Common myeloid progenitor, CD34-positive (primary cell): ENCODE measurements at regions not wholly inside any gene's neighbourhood (a gene's known extent, or its start where the extent isn't known, plus 50 kb on each side); places are given as distances from the start of the nearest gene placed in this dataset.

Experiments used
- CTCF ChIA-PET: fragments of 350-600 bp; sonication (Branson Sonifier 250); formaldehyde crosslinking; loops from one replicate; lab custom pipeline; 2021; ENCODE audit warnings: antibody characterized with exemption; lab: Charles Lee
- POLR2A ChIA-PET: fragments of 350-600 bp; sonication (Branson Sonifier 250); formaldehyde crosslinking; loops from one replicate; lab custom pipeline; 2021; ENCODE audit warnings: antibody characterized with exemption; lab: Charles Lee
- DNase-seq, 3 donors: peaks; one replicate each; pipeline versions ENCODE4 v3.0.0 to v3.0.0-alpha.2; 2013
- H3K27ac ChIP-seq, 2 experiments: 1 replicate in 1 of 2; 2 replicates in 1 of 2; pipeline ENCODE4 v1.7.0; 2013; ENCODE audit warnings: inconsistent platforms in 2 of 2, low read length in 2 of 2, mild to moderate bottlenecking in 2 of 2, low read depth in 1 of 2, moderate library complexity in 1 of 2; ENCODE audit not compliant: severe bottlenecking in 2 of 2, insufficient read depth in 1 of 2, poor library complexity in 1 of 2
- H3K27me3 ChIP-seq, 5 experiments: replicated peaks in 2 of 5; 1 replicate in 3 of 5; 2 replicates in 2 of 5; pipeline versions ENCODE4 v1.6.1 to v1.7.0; 2013; ENCODE audit warnings: low read length in 4 of 5, mild to moderate bottlenecking in 2 of 5, moderate library complexity in 2 of 5, inconsistent platforms in 1 of 5; ENCODE audit not compliant: insufficient read depth in 5 of 5, control insufficient read depth in 4 of 5
- H3K36me3 ChIP-seq, 4 experiments: 1 replicate in 2 of 4; 2 replicates in 2 of 4; pipeline versions ENCODE4 v1.6.1 to v1.7.0; 2013; ENCODE audit warnings: low read length in 3 of 4, control low read depth in 1 of 4, mild to moderate bottlenecking in 1 of 4; ENCODE audit not compliant: control insufficient read depth in 4 of 4, insufficient read depth in 4 of 4
- H3K4me1 ChIP-seq, 4 experiments: 1 replicate in 3 of 4; 2 replicates in 1 of 4; pipeline versions ENCODE4 v1.6.1 to v1.7.1; 2013; ENCODE audit warnings: low read length in 3 of 4, mild to moderate bottlenecking in 3 of 4, control low read depth in 1 of 4, inconsistent platforms in 1 of 4, moderate library complexity in 1 of 4; ENCODE audit not compliant: control insufficient read depth in 4 of 4, insufficient read depth in 4 of 4; ENCODE audit errors: control extremely low read depth in 1 of 4
- H3K4me3 ChIP-seq, 7 experiments: 1 replicate in 4 of 7; 2 replicates in 3 of 7; pipeline versions ENCODE4 v1.5.1 to v1.7.0; 2013; ENCODE audit warnings: mild to moderate bottlenecking in 7 of 7, low read length in 6 of 7, moderate library complexity in 6 of 7, inconsistent platforms in 2 of 7, low read depth in 2 of 7, control low read depth in 1 of 7; ENCODE audit not compliant: insufficient read depth in 4 of 7, control insufficient read depth in 1 of 7; ENCODE audit errors: extremely low read depth in 1 of 7
- H3K9me3 ChIP-seq, 5 experiments: 1 replicate in 4 of 5; 2 replicates in 1 of 5; pipeline versions ENCODE4 v1.6.1 to v1.7.1; 2013; ENCODE audit warnings: low read length in 4 of 5, mild to moderate bottlenecking in 2 of 5, inconsistent platforms in 1 of 5, low read depth in 1 of 5, moderate library complexity in 1 of 5; ENCODE audit not compliant: control insufficient read depth in 4 of 5, insufficient read depth in 2 of 5; ENCODE audit errors: control extremely low read depth in 1 of 5
- WGBS: methylation state at CpG from one replicate; pipeline ENCODE4 v1.1.5; 2013; ENCODE audit not compliant: insufficient coverage; 5-methylcytosine and 5-hydroxymethylcytosine counted together

DNA sequence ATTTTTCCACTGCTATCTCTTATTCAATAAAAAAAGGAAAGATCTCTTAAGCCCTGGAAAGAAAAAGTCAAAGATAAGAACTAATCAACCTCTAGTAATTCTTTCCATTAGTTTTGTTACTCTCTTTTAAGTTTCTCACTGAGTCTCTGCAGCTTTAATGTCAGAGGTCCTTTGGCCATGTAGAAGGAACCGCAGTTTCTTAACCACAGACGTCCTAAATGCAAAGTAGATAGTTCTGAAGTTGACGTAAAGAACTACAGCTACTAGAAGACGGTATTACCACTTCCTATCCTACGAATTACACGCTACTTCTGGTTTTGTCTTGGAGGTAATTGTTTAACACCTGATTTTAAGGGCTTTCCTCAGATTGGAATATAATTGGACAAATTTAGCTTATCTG lies 325.9 kb downstream of the ANKRD50 start:
- DNase-seq: peak in 2 of 3 donors; percentile 4 to 15
- ChIA-PET POLR2A (no interaction called here), CTCF (no interaction called here)
- Histone ChIP-seq H3K4me3 (no peak overlapping the region), H3K4me1 (no peaks in the 10 kb centered on the region), H3K36me3 (no peaks in the 10 kb centered on the region), H3K27me3 (no peaks in the 10 kb centered on the region), H3K9me3 (no peaks in the 10 kb centered on the region), H3K27ac (no peak overlapping the region)
- no CpG with 5 or more reads among the region's 6 CpGs for WGBS

DNA sequence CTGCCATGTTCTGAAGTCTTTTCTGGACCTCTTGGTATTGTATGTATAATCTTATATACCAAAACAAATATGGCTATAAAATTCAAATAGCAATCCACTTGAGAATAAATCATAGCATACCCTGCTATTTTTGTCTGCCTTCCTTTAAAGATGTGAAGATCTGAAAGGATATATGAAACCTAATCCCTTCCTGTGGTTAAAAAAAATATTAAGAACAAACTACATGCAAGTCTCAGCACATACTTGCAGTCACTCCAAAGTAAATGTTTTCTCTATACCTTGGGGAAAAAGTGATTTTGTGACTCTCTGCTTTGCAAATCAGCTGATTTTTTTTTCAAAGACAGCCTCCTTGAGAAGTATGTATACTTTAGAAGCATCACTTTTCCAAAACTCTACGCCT lies 322.9 kb downstream of the ANKRD50 start:
- Histone ChIP-seq H3K27ac (no peak overlapping the region), H3K36me3 (no peaks in the 10 kb centered on the region), H3K4me1 (no peaks in the 10 kb centered on the region), H3K4me3 (no peak overlapping the region), H3K27me3 (no peaks in the 10 kb centered on the region), H3K9me3 (no peaks in the 10 kb centered on the region)
- ChIA-PET CTCF (no interaction called here), POLR2A (no interaction called here)
- no peak for DNase-seq
- WGBS: no CpG with 5 or more reads among the region's 1 CpG

DNA sequence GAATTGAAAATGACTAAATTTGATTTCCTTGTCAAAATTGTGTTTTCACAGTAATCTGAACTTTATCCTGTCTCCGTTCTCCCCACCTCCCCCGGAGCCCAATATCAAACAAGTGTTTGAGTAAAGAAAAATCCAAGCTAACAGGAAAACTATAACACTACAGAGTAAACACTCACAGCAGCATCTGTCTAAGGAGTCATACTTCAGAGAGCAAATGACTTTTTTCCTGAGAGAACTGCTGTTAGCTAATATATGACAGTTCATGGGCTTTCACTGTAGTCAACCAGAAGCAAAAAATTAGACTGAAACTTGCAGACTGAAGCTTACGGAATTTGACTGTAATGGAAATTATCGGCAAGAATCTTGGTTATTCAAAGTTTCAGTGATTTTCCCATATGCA lies 321.7 kb downstream of the ANKRD50 start:
- ChIA-PET CTCF (no interaction called here), POLR2A (no interaction called here)
- Histone ChIP-seq H3K27ac (no peak overlapping the region), H3K9me3 (no peaks in the 10 kb centered on the region), H3K4me1 (no peaks in the 10 kb centered on the region), H3K4me3 (no peak overlapping the region), H3K36me3 (no peaks in the 10 kb centered on the region), H3K27me3 (no peaks in the 10 kb centered on the region)
- no peak for DNase-seq
- 94% methylated on average over 4 of the region's 4 CpGs for WGBS

DNA sequence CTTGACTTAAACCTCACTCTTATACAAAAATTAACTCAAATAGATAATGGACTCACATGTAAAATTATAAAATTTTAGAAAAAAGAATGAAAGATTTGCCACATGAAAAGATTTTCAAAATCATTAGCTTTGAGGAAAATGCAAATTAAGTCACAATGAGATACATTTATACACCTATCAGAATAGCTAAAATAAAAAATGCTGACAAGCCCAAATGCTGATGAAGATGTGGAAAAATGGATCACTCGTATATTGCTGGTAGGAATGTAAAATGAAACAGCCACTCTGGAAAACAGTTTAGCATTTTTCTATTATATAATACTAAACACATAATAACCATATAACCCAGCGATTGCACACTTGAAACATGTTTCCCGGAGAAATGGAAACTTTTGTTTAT lies 316.2 kb downstream of the ANKRD50 start:
- H3K36me3 ChIP-seq: no peaks in the 10 kb centered on the region
- WGBS: no CpG with 5 or more reads among the region's 3 CpGs
- no peak overlapping the region for H3K27ac ChIP-seq
- ChIA-PET POLR2A (no interaction called here), CTCF (interaction anchor here (0.9 kb wide), 1 partner anchor 22 kb away, joined by 3 read pairs; no protein-coding TSS in a partner anchor)
- no peak for DNase-seq
- no peak overlapping the region for H3K4me3 ChIP-seq
- no peaks in the 10 kb centered on the region for H3K27me3 ChIP-seq
- no peaks in the 10 kb centered on the region for H3K4me1 ChIP-seq
- no peaks in the 10 kb centered on the region for H3K9me3 ChIP-seq

DNA sequence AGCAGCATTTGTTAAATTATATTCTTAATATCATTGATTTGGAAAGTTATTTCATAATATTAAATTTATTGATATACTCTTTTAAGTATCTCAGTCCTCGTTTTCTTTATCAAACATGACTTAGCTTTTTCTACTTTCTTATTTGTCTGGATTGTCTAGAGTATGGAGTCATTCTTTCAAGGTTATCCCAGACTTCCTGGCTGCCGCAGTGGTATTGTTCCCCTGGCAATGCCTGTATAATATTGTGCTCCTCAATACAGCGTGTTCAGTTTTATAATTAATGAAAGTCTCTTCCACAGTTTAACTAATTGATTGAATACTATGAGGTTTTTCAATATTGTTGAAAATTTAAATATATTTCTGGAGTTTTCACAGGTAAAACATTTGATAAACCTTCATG lies 310.9 kb downstream of the ANKRD50 start:
- H3K27me3 ChIP-seq: no peaks in the 10 kb centered on the region
- CTCF ChIA-PET: no interaction called here
- WGBS: no CpG with 5 or more reads among the region's 3 CpGs
- H3K9me3 ChIP-seq: no peaks in the 10 kb centered on the region
- POLR2A ChIA-PET: no interaction called here
- no peak overlapping the region for H3K27ac ChIP-seq
- no peaks in the 10 kb centered on the region for H3K36me3 ChIP-seq
- no peak for DNase-seq
- H3K4me1 ChIP-seq: no peaks in the 10 kb centered on the region
- no peak overlapping the region for H3K4me3 ChIP-seq

DNA sequence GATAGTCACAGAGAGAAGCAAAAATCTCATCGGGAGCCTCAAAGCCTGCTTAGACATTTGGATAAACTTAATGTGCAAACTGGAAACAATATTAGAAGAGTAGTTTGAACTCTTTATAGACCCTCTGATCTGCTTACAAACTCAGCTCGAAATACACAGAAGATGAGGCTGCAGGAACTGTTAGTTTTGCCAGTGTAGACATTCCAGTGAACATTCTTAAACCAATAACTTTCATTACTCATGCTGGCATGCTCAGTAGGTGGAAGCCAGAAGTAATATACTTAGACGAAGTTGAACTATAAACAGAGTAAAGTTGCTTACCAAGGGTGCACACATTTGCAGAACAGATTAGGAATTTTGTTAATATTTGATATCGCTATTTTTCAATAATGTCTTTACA lies 303.5 kb downstream of the ANKRD50 start:
- Histone ChIP-seq H3K4me1 (no peaks in the 10 kb centered on the region), H3K27me3 (no peaks in the 10 kb centered on the region), H3K9me3 (no peaks in the 10 kb centered on the region), H3K27ac (no peak overlapping the region), H3K36me3 (no peaks in the 10 kb centered on the region), H3K4me3 (no peak overlapping the region)
- ChIA-PET CTCF (no interaction called here), POLR2A (no interaction called here)
- no peak for DNase-seq
- 100% methylated on average over 1 of the region's 4 CpGs for WGBS

DNA sequence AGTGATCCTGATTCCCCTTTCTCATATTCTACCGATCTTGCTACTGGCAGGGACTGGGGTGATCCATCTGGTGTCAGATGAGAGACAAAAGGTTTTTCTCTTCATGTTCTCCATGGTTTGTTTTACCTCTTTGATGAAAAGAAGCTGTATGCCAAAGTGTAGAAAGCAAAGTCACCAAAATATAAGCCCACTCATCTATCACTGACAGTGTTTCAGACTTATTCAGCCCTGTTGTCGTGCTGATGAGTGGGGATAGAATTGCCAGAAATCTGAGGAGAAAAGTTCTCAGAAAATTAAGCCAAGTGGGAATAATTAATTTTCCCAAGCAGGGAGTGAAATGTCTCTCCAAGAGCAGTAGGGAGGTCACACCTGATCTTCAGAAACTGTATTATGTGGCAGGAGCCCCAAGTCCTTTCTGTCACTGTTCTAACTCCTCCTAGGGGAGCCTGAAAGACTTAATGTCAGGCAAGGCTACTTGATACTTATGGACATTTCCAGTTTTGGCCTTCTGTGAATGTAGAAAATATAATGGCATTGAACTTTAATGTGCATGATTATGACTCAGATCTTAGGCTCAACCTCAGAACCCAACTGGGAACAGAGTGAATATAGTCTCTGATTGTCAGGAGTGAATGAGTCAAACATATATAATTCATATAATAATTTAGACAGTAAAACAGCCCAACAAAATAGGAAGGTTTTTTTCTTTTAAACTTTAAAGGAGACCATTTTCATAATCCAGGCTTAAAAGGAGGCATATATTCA lies 298.1 kb downstream of the ANKRD50 start:
- Histone ChIP-seq H3K36me3 (no peaks in the 10 kb centered on the region), H3K4me1 (no peaks in the 10 kb centered on the region), H3K27me3 (peaks cover 0 to 2% (median 0%) of the 10 kb centered on the region in 5 experiments), H3K27ac (no peak overlapping the region), H3K4me3 (no peak overlapping the region), H3K9me3 (no peaks in the 10 kb centered on the region)
- no peak for DNase-seq
- POLR2A ChIA-PET: no interaction called here
- 60% methylated on average over 1 of the region's 2 CpGs for WGBS
- CTCF ChIA-PET: no interaction called here
